Ovary (tissue), 7 donors: ENCODE measurements at regions not wholly inside any gene's neighbourhood (a gene's known extent, or its start where the extent isn't known, plus 50 kb on each side); places are given as distances from the start of the nearest gene placed in this dataset.
"Not testable (repeated sequence)": the region's sequence is repeated elsewhere in the genome, so short reads cannot be mapped to it uniquely, and the experiment has no call there.

ENCODE experiments used
- DNase-seq, 5 donors: peaks; one replicate each; pipeline ENCODE4 v3.0.0-alpha.2; 2019 to 2020
- H3K27ac ChIP-seq, 2 donors: fragments of 200-600 bp; one replicate each; pipeline versions ENCODE4 v1.5.1 to v1.8.0; 2019 to 2022
- H3K27me3 ChIP-seq: fragments of 200-600 bp; one replicate; pipeline ENCODE4 v1.8.0; 2022
- H3K36me3 ChIP-seq: fragments of 200-600 bp; sonication (generic); one replicate; pipeline ENCODE4 v1.5.1; 2019
- H3K4me1 ChIP-seq: one replicate; pipeline ENCODE4 v1.8.1; 2013; ENCODE audit warnings: mild to moderate bottlenecking, moderate library complexity; ENCODE audit not compliant: insufficient read depth
- H3K4me3 ChIP-seq: fragments of 200-600 bp; sonication (generic); one replicate; pipeline ENCODE4 v1.5.1; 2017
- H3K9me3 ChIP-seq, 2 donors: fragments of 200-600 bp in 1 of 2; sonication (generic) in 1 of 2; one replicate each; pipeline versions ENCODE4 v1.5.1 to v1.8.1; 2013 to 2019; ENCODE audit warnings: mild to moderate bottlenecking in 1 of 2, moderate library complexity in 1 of 2
- EP300 ChIP-seq: sonication (generic); formaldehyde crosslinking; IDR thresholded peaks from one replicate; pipeline ENCODE4 v1.6.1; 2017; ENCODE audit warnings: antibody characterized with exemption
- POLR2A ChIP-seq: fragments of 450-650 bp; IDR thresholded peaks from one replicate; pipeline ENCODE4 v1.6.1; 2017; ENCODE audit warnings: antibody characterized with exemption, mild to moderate bottlenecking, moderate library complexity
- WGBS, 3 donors: extraction: QIAGEN DNeasy Blood & Tissue Kit in 1 of 3; methylation state at CpG; one replicate each; pipeline versions ENCODE4 v1.1.5 to v1.1.7; 2013 to 2017; 5-methylcytosine and 5-hydroxymethylcytosine counted together
- intact Hi-C, 4 donors: fragments of 100-400 bp; cut with DNase I; formaldehyde crosslinking; loops; one replicate each; pipeline versions ENCODE4 v1.11.0 to v1.15.1; 2022 to 2023
- TF ChIP-seq, protein P1 (sequence below), 3 donors: fragments of 450-650 bp in 2 of 3; fragments of 200-600 bp in 1 of 3; IDR thresholded peaks; one replicate each; pipeline versions ENCODE4 v1.5.1 to v1.8.0; 2016 to 2022; ENCODE audit warnings: antibody characterized with exemption in 3 of 3, mild to moderate bottlenecking in 1 of 3
- donor health status: DM: no; HTN: no; CAD: no; lungs with moderate emphysema.
- donor health status: DM: no; HTN: no; CAD: no.
- donor health status: Bipolar disorder and iron deficiency.
- donor health status: DM: no; HTN: no; CAD: no.
- donor health status: DM: yes; HTN: yes; CAD: no.

DNA sequence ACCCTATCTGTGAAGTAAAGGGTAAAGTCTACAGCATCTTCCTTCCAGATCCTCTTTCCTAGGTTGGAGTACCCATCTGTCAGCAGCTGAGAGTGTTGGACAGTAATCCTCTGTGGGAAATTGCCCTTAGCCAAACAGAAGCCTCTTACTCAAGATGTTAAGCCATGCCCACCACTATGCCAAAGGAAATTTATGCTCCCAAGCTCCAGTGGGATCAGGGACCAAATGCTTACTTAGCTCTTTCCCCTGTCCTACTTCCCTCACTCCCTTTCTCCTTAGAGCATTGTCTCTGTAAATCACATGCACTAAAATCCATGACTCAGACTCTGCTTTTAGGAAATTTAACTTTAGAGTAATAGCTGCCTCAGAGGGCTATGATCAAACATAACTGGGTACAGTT lies 254.0 kb downstream of the BRINP2 start:
- Histone ChIP-seq H3K4me1 (no peaks in the 10 kb centered on the region), H3K9me3 (no peaks in the 10 kb centered on the region), H3K27me3 (no peaks in the 10 kb centered on the region), H3K36me3 (no peaks in the 10 kb centered on the region), H3K27ac (no peak overlapping the region), H3K4me3 (no peak overlapping the region)
- no peak for TF ChIP-seq EP300
- TF ChIP-seq POLR2A, result no peak
- TF ChIP-seq, protein P1, sequence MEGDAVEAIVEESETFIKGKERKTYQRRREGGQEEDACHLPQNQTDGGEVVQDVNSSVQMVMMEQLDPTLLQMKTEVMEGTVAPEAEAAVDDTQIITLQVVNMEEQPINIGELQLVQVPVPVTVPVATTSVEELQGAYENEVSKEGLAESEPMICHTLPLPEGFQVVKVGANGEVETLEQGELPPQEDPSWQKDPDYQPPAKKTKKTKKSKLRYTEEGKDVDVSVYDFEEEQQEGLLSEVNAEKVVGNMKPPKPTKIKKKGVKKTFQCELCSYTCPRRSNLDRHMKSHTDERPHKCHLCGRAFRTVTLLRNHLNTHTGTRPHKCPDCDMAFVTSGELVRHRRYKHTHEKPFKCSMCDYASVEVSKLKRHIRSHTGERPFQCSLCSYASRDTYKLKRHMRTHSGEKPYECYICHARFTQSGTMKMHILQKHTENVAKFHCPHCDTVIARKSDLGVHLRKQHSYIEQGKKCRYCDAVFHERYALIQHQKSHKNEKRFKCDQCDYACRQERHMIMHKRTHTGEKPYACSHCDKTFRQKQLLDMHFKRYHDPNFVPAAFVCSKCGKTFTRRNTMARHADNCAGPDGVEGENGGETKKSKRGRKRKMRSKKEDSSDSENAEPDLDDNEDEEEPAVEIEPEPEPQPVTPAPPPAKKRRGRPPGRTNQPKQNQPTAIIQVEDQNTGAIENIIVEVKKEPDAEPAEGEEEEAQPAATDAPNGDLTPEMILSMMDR (IDR thresholded peaks at IDR 0.05), result no peak
- no peak for DNase-seq
- intact Hi-C loops, result no loop called here

DNA sequence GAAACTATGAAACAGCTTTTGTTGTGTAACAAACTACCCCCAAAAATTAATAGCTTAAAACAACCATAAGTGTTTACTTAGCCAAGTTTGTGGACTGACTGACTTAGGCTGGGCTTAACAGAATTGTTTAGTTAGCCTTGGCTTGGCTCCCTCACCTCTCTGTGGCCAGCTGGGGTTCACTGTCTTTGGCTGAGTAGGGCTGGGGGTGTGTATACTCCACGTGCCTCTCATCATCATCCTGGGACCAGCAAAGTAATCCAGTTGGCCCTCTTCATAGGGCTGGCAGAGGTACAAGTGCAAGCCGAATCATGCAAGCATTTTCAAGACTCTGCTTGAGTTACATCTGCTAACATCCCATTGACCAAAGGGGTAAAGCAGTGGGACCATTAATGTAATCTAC lies 252.3 kb downstream of the BRINP2 start:
- Histone ChIP-seq H3K27ac (no peak overlapping the region), H3K27me3 (no peaks in the 10 kb centered on the region), H3K36me3 (no peaks in the 10 kb centered on the region), H3K4me1 (no peaks in the 10 kb centered on the region), H3K4me3 (no peak overlapping the region), H3K9me3 (no peaks in the 10 kb centered on the region)
- TF ChIP-seq, protein P1 (IDR thresholded peaks at IDR 0.05), result no peak
- TF ChIP-seq EP300, result no peak
- no peak for TF ChIP-seq POLR2A
- WGBS, 3 donors, result 6 to 15% (median 9%) methylated on average over 2 of the region's 2 CpGs
- DNase-seq, result no peak
- intact Hi-C loops, result no loop called here

DNA sequence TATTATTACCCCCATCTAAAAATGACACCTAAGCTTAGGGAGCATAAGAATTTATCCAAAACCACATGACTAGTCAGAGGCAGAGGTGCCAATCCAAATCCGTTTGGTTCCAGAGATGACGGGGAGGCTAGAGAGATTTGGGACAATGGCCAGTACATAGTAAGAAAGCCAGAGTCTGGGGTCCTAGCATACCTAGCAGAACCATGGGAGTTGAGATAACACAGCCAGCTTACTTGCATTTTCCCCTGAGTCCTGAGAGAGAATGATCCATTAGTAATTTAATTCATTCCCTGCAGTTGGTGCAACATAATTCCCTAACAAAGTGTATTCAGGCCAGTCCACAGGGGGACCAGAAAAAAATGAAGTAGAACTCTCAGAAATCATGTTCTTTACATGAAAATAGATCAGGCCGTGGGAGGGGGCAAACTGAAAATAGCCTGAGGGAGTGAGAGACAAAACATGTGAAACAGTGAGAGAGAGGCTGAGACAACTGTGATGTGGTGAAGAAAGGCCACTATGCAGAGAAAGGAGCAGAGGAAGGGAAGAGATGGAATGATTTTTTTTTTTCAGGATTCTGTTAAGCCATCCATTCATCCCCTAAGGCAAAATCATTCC lies 243.3 kb downstream of the BRINP2 start:
- Histone ChIP-seq H3K4me1 (no peaks in the 10 kb centered on the region), H3K27ac (no peak overlapping the region), H3K36me3 (no peaks in the 10 kb centered on the region), H3K9me3 (no peaks in the 10 kb centered on the region), H3K27me3 (no peaks in the 10 kb centered on the region), H3K4me3 (no peak overlapping the region)
- DNase-seq, result no peak
- intact Hi-C loops, result no loop called here
- TF ChIP-seq POLR2A, result no peak
- WGBS, 3 donors, result 37 to 49% (median 47%) methylated on average over 3 of the region's 3 CpGs

DNA sequence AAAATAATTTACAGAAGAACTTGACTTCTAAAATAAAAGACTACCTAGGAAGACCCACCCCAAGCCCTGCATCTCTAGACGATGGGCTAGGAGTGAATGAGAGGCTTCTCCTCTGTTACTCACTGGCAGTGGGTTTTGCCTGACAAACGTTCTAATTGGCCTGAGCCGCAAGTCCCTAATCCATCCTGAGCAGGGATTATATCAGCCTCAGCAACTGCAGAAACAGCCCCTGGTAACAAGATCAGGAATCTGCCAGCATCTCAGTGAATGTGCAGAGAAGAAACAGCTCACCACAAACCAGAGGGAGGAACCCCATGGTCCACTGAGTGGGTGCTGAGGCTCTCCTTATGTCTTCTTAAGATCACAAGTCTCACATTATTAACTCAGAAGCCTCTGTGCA lies 240.6 kb downstream of the BRINP2 start:
- no peak overlapping the region for H3K4me3 ChIP-seq
- H3K9me3 ChIP-seq, result no peaks in the 10 kb centered on the region
- H3K4me1 ChIP-seq, result no peaks in the 10 kb centered on the region
- no peaks in the 10 kb centered on the region for H3K36me3 ChIP-seq
- no peak for DNase-seq
- no peaks in the 10 kb centered on the region for H3K27me3 ChIP-seq
- intact Hi-C loops, result no loop called here
- 49 to 59% (median 54%) methylated on average over 3 of the region's 3 CpGs for WGBS, 3 donors
- TF ChIP-seq POLR2A (no peak), EP300 (no peak)
- TF ChIP-seq, protein P1 (IDR thresholded peaks at IDR 0.05), result no peak
- H3K27ac ChIP-seq, result no peak overlapping the region

DNA sequence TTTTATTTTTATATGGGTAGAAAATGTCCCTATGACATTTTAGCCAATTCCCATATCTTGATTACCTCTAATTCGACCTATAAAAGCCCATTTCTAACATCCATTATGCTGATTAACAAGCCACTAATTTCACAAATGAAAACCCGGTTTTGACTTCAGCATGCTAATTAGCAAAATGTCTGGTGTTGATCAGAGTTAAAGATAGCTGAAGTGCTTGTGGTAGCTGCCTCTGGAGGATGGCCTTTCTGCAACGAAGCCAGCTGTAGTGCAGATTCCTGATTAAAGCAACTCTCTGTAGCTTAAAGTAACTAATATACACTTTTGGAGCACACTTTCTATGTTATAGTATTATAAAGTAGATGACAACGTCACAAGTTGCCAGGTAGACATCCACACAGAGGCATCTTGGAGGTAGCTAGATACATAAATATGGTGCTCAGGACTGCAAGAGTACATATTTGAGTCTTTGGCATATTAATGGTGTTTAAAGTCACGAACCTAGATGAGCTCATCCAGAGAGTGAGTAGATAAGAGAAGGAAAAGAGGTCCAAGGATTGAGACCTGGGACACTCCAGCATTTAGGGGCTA lies 239.5 kb downstream of the BRINP2 start:
- Histone ChIP-seq H3K9me3 (no peaks in the 10 kb centered on the region), H3K36me3 (no peaks in the 10 kb centered on the region), H3K27me3 (no peaks in the 10 kb centered on the region), H3K4me3 (no peak overlapping the region), H3K4me1 (no peaks in the 10 kb centered on the region), H3K27ac (no peak overlapping the region)
- intact Hi-C loops, result no loop called here
- WGBS, 3 donors, result 58 to 65% (median 61%) methylated on average over 5 of the region's 5 CpGs
- TF ChIP-seq, protein P1 (IDR thresholded peaks at IDR 0.05), result no peak
- TF ChIP-seq EP300, result no peak
- TF ChIP-seq POLR2A, result no peak
- no peak for DNase-seq

DNA sequence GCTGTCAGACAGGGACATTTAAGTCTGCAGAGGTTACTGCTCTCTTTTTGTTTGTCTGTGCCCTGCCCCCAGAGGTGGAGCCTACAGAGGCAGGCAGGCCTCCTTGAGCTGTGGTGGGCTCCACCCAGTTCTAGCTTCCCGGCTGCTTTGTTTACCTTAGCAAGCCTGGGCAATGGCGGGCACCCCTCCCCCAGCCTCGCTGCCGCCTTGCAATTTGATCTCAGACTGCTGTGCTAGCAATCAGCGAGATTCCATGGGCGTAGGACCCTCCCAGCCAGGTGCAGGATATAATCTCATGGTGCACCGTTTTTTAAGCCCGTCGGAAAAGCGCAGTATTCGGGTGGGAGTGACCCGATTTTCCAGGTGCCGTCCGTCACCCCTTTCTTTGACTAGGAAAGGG lies 235.6 kb downstream of the BRINP2 start:
- H3K27me3 ChIP-seq, result not testable (repeated sequence)
- WGBS, 3 donors, result 81 to 87% (median 82%) methylated on average over 12 to 14 of the region's 14 CpGs
- intact Hi-C loops, result loop anchor here in 1 of 4 donors (5.0 kb wide), 1 partner anchor 1641 kb away; no protein-coding TSS in a partner anchor

More for the DNA sequence above, 235.6 kb downstream of the BRINP2 start:
- H3K27ac ChIP-seq, DNase-seq, H3K9me3 ChIP-seq, H3K4me1 ChIP-seq, H3K36me3 ChIP-seq, H3K4me3 ChIP-seq: not testable (repeated sequence)
